ENCODE measurements at regions not wholly inside any gene's neighbourhood (a gene's known extent, or its start where the extent isn't known, plus 50 kb on each side); places are given as distances from the start of the nearest gene placed in this dataset.

GRCh38 chr13:111911121-111911720 is 155.7 kb upstream of the SOX1 start:
- no peak for DNase-seq

GRCh38 chr13:111911754-111912452 is 155.0 kb upstream of the SOX1 start:
- no peak for DNase-seq

GRCh38 chr13:111912453-111912866 is 154.5 kb upstream of the SOX1 start:
- DNase-seq: no peak

DNA sequence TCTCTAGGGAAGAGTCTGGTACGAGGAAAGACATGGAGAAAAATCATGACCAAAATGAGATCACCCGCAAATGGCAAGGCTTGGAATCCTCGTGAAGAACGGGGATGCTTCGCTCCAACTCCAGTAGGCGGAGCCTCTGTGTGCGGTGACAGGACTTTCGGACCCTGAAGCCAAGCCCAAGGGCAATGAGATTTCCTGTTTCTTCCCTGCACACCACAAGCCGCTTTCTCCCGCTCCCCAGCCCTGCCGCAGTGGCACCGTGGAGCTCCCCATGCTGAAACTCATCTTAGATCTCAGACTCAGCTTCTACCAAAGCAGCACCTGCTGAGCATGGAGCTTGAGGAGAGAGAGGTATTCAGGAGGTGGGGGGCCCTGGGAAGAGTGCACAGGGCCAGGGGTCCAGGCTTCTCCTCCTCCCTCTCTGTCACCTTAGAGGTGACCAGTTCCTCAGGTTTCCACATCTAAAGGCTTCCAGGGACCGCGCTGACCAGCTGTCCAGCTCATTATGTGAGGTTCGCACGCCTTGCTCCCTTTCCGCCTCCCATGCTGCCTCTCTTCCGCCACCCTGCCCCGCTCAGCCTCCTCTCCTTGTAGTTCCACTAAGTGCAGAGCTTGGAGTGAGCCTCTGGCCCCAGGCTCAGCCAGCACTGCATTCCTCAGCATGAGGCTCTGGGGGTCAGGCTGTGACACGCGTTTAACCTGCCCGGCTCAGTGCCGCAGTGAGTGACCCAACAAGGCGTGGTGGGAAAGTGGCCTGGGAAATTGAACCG is 153.8 kb upstream of the SOX1 start:
- DNase-seq: no peak

- DNase-seq: no peak
Measured at GRCh38 chr13:111913761-111914140, 153.2 kb upstream of the SOX1 start.

DNA sequence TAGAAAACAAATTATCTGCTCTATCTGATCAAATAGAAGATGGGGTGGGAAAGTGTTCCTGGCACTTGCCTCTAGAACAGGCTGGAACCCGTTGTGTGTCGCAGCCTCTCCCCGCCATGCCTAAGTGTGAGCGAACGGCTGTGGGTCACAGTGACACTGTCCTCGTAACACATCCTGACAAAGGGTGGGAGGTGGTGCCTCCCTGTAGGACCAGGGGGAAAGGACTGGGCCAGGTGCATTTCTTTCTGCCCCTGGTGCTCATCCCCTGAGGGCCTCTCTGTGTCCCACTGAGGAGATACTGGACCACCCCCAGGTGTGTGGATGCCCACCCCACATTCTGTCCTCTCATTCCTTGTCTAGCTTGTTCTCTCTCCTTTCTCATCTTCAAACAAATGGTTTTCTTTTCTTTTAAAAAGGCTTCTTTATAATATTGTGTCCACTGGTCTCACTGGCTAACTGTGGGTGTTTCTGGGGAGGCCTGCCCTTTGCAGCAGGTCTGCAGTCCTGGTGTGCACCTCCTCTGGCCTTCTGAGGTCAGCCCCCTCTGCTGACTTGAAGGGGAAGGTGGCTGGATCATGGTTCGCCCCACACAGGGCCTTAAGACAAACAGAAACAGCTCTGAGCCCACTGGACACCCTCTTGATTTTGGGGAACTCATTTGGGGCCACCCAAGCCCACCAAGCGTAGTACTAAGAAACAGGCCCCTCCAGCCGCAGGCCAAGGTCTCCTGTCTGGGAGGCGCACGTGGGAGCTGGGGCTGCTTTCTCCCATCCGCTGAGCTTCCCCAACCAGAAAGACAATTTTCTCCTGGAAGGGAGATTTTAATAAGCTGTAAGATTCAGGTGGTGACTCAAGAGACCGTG is 152.5 kb upstream of the SOX1 start:
- DNase-seq: no peak

GRCh38 chr13:111915104-111915551 is 151.8 kb upstream of the SOX1 start:
- no peak for DNase-seq

DNA sequence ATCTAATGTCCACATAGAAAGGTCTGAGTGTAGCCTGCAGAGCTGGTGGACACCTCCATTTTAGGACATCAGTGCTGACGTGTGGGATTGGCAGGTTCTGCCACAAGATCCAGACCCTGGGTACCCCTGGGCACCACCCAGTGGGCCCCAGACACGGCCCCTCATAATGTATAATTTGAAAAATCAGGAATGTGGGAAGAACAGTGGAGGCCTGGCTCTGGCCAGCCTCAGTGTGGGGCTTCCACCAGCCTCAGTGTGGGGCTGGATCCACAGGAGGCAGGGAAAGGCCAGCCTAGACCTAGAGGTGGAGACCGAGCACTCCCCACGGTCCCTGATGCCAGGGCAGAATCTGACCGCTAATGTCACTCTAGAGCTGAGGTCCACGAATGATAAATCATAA is 150.7 kb upstream of the SOX1 start:
- DNase-seq: no peak

- DNase-seq: no peak
Measured at GRCh38 chr13:111917086-111917485, 149.9 kb upstream of the SOX1 start.

GRCh38 chr13:111917901-111918300 is 149.0 kb upstream of the SOX1 start:
- no peak for DNase-seq

DNA sequence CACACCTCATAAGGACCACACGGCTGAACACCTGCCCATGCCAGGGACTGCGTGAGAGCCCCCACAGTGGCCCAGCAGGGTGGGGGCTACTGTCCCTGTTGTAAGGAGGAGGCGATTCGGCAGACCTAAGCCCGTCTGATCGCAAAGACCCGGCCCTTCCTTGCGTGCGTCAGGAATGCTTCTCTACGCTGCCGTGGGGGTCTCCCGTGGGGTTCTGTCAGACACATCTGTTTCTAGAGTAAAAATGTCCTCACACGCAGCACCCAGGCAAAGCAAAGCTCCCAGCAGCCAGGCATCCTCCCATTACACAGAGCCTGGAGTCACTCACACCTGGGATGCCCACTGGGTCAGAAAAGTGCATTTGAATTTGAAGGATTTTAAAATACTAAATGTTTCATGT is 147.7 kb upstream of the SOX1 start:
- no peak for DNase-seq

DNA sequence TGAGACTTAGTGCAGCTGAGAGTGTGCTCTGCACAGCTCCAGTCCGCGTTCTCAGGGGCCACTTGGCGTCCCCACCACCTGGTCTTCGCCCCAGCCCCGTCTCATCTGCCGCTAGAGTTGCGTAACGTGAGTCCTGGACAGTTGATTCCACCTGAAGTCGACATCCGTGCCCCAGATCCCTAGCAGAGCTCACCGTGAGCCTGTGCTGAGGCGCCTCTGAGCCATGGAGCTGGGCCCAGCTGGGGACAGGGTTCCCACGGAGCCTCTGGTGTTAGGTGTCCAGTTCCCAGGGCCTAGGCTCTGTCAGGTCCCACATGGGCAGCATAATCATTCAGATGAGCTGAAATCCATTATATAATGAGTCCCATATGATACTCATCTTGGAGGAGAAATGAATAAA is 147.1 kb upstream of the SOX1 start:
- no peak for DNase-seq

- no peak for DNase-seq
Measured at GRCh38 chr13:111920306-111920931, 146.5 kb upstream of the SOX1 start.

DNA sequence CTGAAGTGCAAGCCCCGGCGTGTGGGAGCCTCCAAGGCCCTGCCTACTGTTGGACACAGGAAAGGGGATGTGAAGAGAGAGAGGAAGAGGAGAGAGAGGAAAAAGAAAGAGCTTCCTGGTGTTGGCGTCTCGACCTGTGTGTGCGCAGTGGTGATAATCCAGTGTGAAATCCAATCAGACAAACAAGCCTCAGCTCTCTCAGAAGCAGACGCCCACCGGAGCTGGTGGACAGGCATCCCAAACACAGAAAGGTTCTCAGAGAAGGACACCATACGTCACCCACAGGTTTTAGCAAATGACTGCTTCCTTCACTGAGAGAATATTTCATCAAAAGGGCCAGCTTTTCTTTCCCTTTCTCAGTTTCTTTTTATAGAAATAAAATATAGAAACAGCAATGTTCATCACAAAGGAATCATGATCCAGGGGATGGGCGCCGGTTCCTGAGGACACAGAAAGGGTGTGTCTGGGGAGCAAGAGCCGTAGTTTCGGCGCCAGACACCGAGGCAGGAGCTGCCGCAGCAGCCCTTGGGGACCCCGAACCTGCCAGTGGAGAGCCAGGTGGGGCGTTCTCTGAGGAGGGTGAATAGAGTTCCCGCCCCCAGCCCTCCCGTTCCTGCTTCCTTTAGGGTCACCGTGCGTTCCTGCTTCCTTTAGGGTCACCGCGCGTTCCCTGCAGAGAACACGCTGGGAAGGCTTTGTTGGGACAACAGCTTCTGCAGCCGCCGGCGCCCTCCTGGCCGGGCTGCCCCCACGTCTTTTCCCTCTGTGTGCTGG is 145.8 kb upstream of the SOX1 start:
- DNase-seq: no peak

GRCh38 chr13:111922086-111922485 is 144.9 kb upstream of the SOX1 start:
- no peak for DNase-seq

DNA sequence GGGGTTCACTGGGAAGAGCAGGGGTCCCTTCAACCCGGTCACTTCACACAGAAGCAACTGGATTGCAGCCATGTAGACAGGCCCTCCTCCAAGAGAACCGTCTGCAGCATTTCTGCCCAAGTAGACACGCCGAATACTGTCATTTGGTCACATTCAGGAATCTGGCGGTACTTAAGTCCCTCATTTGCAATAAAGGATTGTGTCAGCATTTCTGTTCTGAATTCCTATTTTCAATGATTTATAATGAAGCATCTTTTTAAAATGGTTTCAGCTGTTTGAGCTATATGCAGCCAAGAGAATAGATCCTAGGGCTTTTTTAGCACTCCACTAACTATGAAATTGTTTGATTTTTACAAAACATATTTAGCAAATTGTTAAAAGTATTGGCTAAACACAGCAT is 143.5 kb upstream of the SOX1 start:
- no peak for DNase-seq

DNA sequence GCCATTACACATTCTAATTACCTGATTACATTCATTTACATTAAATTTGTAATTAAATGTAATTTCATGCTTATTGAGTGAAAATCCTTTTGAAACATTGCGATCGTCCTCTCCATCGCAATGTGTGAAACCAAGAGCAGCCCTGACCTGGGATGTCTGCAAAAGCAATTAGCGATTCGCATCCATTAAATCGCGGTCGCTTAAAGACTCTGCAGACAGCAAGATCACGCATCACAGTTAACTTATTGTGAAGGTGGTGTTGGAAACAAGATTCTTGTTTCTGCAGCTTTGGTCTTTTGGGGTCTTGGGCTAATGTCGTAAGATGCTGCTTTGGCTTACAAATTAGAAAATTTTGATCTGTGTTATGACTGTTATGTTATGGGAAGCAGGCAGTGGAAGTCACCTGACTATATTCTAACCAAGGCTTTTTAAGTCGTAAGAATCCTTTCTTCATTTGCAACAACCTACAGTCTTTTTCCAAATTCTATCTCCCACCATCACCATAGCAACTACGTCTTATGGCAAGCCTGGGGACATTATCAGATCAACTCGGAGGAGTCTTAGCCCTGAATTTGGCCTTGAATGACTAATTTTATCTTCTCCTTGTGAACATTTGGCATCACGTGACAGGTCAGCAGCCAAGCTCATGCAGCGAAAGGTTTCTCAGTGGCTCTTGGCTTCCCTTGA is 142.8 kb upstream of the SOX1 start:
- no peak for DNase-seq

- DNase-seq: no peak
Measured at GRCh38 chr13:111924678-111925075, 142.3 kb upstream of the SOX1 start.

DNA sequence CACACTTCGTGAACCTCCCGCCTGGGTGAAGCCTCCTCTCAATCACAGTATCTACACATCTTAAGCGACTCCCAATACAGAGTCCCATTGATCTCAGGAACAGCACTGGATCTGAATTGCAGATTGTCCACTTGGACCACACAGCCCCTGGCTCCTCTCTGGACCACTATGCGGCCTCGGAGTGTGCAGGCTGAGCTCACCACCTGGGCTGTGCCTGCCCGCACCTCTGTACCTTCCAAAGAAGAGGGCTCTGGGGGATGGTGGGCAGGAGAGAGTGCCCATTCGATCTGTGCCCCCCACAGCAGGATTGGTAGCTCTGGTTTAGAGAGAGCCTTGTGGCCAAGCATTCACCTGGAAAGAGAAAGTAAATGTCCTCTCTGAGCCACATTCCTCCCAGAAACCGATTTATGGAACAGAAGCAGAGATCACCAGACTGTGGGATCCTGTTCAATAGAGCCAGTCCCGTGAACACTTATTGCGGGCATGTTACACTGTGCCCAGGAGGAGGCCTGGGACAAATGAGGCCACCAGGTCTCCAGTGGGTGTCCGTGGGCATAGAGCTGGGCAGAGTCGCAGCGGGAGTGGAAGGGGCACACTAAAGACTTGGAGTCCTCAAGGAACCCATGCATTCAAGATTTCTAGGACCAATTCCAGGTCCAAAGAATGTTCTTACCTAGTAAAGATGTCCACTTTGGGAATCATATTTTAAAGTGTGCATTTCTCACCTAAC is 141.6 kb upstream of the SOX1 start:
- no peak for DNase-seq

DNA sequence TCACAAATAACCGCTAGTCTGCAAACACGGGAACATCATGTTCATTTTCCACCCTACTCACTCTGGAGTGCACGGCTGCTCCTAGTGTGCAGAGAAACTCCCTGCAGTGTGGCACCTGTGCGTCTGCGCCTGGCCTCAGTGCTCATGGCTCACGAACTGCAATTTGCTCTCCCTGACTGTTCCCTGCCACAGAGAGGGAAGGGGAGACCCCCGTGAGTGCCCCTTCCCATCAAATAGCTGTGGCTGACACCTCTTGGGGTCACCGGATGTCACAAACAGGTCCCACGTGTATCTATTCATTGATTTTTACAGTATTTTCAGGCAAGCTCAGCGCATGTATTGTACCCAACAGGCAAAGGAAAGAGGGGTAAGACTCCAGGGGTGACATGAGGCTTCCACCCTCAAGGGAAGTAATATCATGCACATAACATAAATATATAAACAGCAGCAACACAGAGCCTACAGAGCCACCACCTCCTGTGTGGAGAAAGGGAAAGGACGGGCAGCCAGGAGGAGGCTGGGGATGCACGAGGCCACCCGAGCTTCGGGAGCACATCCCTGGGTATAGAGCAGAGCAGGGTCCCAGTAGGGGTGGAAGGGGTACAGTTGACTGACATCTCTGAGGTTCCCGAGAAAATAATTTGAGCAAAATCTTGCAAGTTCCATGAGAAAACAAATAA is 140.3 kb upstream of the SOX1 start:
- no peak for DNase-seq

Data from NCI-H2171 treated with DMSO at 0.1 percent for 48 hours (cell line).